HepG2 (cell line): ENCODE measurements at regions not wholly inside any gene's neighbourhood (a gene's known extent, or its start where the extent isn't known, plus 50 kb on each side); places are given as distances from the start of the nearest gene placed in this dataset.

ENCODE experiments used
- BCL6 ChIP-seq: IDR thresholded peaks from 2 replicates; pipeline ENCODE4 v1.6.1; 2016; ENCODE audit warnings: missing genetic modification reagents, missing compliant biosample characterization
- CEBPG ChIP-seq: IDR thresholded peaks from 2 replicates; pipeline ENCODE4 v1.6.1; 2016
- ELF3 ChIP-seq: IDR thresholded peaks from 2 replicates; pipeline ENCODE4 v1.6.1; 2016; ENCODE audit warnings: missing genetic modification reagents, missing compliant biosample characterization
- FOXP1 ChIP-seq, 2 experiments: fragments of 450-650 bp in 1 of 2; IDR thresholded peaks; 2 replicates each; pipeline ENCODE4 v1.6.1; 2017 to 2018; ENCODE audit warnings: antibody characterized with exemption in 1 of 2
- KDM5A ChIP-seq: fragments of 200-600 bp; sonication (generic); IDR thresholded peaks from 2 replicates; pipeline ENCODE4 v1.7.0; 2018; ENCODE audit warnings: antibody characterized with exemption, mild to moderate bottlenecking, low read length, borderline replicate concordance
- RARA ChIP-seq: IDR thresholded peaks from 2 replicates; pipeline ENCODE4 v1.6.1; 2016; ENCODE audit warnings: missing genetic modification reagents, missing compliant biosample characterization
- ZNF747 ChIP-seq: sonication (generic); formaldehyde crosslinking; IDR thresholded peaks from 2 replicates; pipeline ENCODE4 v1.8.1; 2023; ENCODE audit warnings: missing genetic modification reagents, mild to moderate bottlenecking, borderline replicate concordance
- TF ChIP-seq, protein P1 (sequence below): sonication (generic); formaldehyde crosslinking; IDR thresholded peaks from 2 replicates; pipeline ENCODE4 v1.5.1; 2020; ENCODE audit warnings: missing genetic modification reagents, mild to moderate bottlenecking, borderline replicate concordance
- TF ChIP-seq, protein P2 (sequence below): sonication (generic); formaldehyde crosslinking; IDR thresholded peaks from 2 replicates; pipeline ENCODE4 v1.5.0; 2020; ENCODE audit warnings: mild to moderate bottlenecking, missing genetic modification reagents, borderline replicate concordance
- TF ChIP-seq, protein P3 (sequence below): sonication (generic); formaldehyde crosslinking; IDR thresholded peaks from 2 replicates; pipeline ENCODE4 v1.5.0; 2020; ENCODE audit warnings: missing genetic modification reagents
- TF ChIP-seq, protein P4 (sequence below): sonication (generic); formaldehyde crosslinking; IDR thresholded peaks from 2 replicates; pipeline ENCODE4 v1.4.0; 2020; ENCODE audit warnings: mild to moderate bottlenecking, missing genetic modification reagents

DNA sequence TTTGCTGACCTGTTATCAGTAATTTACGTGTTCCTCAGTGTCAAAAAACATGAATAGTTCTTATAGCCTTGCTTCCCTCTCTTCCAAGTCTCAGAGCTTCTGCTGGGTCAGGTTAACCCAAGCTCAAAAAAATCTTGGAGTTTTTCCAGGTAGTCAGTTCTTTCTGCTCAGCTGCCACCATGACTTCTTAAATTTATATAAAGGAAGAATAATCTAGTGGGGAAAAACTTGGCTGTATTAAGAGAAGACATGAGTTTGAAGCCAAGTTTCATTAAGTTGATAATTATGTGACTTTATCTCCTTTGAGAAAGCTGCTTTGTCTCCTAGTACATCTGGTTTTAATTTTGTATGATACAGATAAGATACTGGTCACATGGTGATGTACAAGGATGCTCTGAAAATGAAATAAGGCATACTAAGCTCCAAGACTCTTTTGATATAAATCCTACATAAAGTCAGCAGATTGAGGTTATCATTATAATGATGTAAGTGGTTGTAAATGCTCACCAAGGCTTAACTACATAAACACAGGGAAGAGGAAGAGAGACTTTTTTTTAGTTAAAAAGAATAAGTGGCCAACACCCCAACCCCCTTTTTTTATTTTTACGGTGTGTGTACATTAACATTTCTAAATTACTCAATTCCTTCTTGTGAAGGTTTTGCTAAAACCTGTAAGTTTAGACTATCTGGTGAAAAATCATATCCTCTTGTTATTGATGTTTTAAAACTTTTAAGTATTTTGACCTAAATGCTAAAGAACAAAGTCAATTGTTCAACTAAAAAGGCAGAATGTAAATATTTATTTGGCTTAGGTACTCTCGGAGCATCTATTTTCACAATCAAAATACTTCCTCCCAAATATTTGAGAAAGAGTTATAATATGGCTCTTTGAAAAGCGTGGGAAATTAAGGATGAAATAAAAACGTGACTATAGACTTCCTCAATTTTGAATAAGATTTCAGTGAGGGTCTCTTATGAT lies 84.1 kb upstream of the SLC38A2 start (continued):
- TF ChIP-seq, protein P1, sequence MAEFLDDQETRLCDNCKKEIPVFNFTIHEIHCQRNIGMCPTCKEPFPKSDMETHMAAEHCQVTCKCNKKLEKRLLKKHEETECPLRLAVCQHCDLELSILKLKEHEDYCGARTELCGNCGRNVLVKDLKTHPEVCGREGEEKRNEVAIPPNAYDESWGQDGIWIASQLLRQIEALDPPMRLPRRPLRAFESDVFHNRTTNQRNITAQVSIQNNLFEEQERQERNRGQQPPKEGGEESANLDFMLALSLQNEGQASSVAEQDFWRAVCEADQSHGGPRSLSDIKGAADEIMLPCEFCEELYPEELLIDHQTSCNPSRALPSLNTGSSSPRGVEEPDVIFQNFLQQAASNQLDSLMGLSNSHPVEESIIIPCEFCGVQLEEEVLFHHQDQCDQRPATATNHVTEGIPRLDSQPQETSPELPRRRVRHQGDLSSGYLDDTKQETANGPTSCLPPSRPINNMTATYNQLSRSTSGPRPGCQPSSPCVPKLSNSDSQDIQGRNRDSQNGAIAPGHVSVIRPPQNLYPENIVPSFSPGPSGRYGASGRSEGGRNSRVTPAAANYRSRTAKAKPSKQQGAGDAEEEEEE (CRISPR knock-in tag), result no peak
- TF ChIP-seq, protein P2, sequence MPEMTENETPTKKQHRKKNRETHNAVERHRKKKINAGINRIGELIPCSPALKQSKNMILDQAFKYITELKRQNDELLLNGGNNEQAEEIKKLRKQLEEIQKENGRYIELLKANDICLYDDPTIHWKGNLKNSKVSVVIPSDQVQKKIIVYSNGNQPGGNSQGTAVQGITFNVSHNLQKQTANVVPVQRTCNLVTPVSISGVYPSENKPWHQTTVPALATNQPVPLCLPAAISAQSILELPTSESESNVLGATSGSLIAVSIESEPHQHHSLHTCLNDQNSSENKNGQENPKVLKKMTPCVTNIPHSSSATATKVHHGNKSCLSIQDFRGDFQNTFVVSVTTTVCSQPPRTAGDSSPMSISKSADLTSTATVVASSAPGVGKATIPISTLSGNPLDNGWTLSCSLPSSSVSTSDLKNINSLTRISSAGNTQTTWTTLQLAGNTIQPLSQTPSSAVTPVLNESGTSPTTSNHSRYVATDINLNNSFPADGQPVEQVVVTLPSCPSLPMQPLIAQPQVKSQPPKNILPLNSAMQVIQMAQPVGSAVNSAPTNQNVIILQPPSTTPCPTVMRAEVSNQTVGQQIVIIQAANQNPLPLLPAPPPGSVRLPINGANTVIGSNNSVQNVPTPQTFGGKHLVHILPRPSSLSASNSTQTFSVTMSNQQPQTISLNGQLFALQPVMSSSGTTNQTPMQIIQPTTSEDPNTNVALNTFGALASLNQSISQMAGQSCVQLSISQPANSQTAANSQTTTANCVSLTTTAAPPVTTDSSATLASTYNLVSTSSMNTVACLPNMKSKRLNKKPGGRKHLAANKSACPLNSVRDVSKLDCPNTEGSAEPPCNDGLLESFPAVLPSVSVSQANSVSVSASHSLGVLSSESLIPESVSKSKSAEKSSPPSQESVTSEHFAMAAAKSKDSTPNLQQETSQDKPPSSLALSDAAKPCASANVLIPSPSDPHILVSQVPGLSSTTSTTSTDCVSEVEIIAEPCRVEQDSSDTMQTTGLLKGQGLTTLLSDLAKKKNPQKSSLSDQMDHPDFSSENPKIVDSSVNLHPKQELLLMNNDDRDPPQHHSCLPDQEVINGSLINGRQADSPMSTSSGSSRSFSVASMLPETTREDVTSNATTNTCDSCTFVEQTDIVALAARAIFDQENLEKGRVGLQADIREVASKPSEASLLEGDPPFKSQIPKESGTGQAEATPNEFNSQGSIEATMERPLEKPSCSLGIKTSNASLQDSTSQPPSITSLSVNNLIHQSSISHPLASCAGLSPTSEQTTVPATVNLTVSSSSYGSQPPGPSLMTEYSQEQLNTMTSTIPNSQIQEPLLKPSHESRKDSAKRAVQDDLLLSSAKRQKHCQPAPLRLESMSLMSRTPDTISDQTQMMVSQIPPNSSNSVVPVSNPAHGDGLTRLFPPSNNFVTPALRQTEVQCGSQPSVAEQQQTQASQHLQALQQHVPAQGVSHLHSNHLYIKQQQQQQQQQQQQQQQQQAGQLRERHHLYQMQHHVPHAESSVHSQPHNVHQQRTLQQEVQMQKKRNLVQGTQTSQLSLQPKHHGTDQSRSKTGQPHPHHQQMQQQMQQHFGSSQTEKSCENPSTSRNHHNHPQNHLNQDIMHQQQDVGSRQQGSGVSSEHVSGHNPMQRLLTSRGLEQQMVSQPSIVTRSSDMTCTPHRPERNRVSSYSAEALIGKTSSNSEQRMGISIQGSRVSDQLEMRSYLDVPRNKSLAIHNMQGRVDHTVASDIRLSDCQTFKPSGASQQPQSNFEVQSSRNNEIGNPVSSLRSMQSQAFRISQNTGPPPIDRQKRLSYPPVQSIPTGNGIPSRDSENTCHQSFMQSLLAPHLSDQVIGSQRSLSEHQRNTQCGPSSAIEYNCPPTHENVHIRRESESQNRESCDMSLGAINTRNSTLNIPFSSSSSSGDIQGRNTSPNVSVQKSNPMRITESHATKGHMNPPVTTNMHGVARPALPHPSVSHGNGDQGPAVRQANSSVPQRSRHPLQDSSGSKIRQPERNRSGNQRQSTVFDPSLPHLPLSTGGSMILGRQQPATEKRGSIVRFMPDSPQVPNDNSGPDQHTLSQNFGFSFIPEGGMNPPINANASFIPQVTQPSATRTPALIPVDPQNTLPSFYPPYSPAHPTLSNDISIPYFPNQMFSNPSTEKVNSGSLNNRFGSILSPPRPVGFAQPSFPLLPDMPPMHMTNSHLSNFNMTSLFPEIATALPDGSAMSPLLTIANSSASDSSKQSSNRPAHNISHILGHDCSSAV (CRISPR knock-in tag), result no peak
- peak; percentile 75 for TF ChIP-seq RARA (CRISPR knock-in tag)
- TF ChIP-seq KDM5A, result no peak
- no peak for TF ChIP-seq FOXP1 (IDR thresholded peaks at IDR 0.05)
- peak; percentile 38; the same call in 1 of the 2 replicates for TF ChIP-seq FOXP1 (CRISPR knock-in tag; IDR thresholded peaks at IDR 0.05)
- no peak for TF ChIP-seq ZNF747 (CRISPR knock-in tag)
- TF ChIP-seq, protein P3, sequence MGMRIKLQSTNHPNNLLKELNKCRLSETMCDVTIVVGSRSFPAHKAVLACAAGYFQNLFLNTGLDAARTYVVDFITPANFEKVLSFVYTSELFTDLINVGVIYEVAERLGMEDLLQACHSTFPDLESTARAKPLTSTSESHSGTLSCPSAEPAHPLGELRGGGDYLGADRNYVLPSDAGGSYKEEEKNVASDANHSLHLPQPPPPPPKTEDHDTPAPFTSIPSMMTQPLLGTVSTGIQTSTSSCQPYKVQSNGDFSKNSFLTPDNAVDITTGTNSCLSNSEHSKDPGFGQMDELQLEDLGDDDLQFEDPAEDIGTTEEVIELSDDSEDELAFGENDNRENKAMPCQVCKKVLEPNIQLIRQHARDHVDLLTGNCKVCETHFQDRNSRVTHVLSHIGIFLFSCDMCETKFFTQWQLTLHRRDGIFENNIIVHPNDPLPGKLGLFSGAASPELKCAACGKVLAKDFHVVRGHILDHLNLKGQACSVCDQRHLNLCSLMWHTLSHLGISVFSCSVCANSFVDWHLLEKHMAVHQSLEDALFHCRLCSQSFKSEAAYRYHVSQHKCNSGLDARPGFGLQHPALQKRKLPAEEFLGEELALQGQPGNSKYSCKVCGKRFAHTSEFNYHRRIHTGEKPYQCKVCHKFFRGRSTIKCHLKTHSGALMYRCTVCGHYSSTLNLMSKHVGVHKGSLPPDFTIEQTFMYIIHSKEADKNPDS (CRISPR knock-in tag), result peak; percentile 68; the same call in 1 of the 2 replicates
- 0 out of 2 replicates have a peak, but pooled peaks have one; percentile 11 for TF ChIP-seq CEBPG (CRISPR knock-in tag)
- peak; percentile 65 for TF ChIP-seq ELF3 (CRISPR knock-in tag)
- TF ChIP-seq BCL6 (CRISPR knock-in tag), result peak; percentile 30; the same call in 1 of the 2 replicates
- TF ChIP-seq, protein P4, sequence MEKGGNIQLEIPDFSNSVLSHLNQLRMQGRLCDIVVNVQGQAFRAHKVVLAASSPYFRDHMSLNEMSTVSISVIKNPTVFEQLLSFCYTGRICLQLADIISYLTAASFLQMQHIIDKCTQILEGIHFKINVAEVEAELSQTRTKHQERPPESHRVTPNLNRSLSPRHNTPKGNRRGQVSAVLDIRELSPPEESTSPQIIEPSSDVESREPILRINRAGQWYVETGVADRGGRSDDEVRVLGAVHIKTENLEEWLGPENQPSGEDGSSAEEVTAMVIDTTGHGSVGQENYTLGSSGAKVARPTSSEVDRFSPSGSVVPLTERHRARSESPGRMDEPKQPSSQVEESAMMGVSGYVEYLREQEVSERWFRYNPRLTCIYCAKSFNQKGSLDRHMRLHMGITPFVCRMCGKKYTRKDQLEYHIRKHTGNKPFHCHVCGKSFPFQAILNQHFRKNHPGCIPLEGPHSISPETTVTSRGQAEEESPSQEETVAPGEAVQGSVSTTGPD (CRISPR knock-in tag), result no peak
